Small intestine (tissue), 7 donors: ENCODE measurements at regions not wholly inside any gene's neighbourhood (a gene's known extent, or its start where the extent isn't known, plus 50 kb on each side); places are given as distances from the start of the nearest gene placed in this dataset.

Experiments
- DNase-seq, 2 donors: peaks; one replicate each; pipeline versions ENCODE4 v3.0.0 to v3.0.0-alpha.2; 2013
- FAIRE-seq: peaks from 2 replicates; lab custom pipeline; 2012; peaks lifted over from hg19 to GRCh38; lab: Jason Lieb, UNC
- H3K27ac ChIP-seq, 3 donors: one replicate each; pipeline ENCODE4 v1.5.1; 2013; ENCODE audit warnings: low read length in 2 of 3, mild to moderate bottlenecking in 2 of 3, control low read depth in 1 of 3, inconsistent platforms in 1 of 3, low read depth in 1 of 3, moderate library complexity in 1 of 3
- H3K27me3 ChIP-seq, 3 donors: one replicate each; pipeline ENCODE4 v1.6.1; 2013; ENCODE audit warnings: low read length in 3 of 3, inconsistent platforms in 1 of 3; ENCODE audit not compliant: control insufficient read depth in 3 of 3, insufficient read depth in 3 of 3
- H3K36me3 ChIP-seq, 3 donors: one replicate each; pipeline ENCODE4 v1.6.1; 2013; ENCODE audit warnings: low read length in 3 of 3, inconsistent platforms in 1 of 3, low read depth in 1 of 3, mild to moderate bottlenecking in 1 of 3, moderate library complexity in 1 of 3; ENCODE audit not compliant: control insufficient read depth in 3 of 3, insufficient read depth in 2 of 3
- H3K4me1 ChIP-seq, 3 donors: one replicate each; pipeline ENCODE4 v1.6.1; 2013; ENCODE audit warnings: low read length in 2 of 3, inconsistent platforms in 1 of 3, low read depth in 1 of 3, mild to moderate bottlenecking in 1 of 3, moderate library complexity in 1 of 3; ENCODE audit not compliant: control insufficient read depth in 3 of 3, insufficient read depth in 2 of 3
- H3K4me3 ChIP-seq, 3 donors: one replicate each; pipeline ENCODE4 v1.5.1; 2013; ENCODE audit warnings: low read length in 3 of 3, control low read depth in 1 of 3, inconsistent platforms in 1 of 3, low read depth in 1 of 3, mild to moderate bottlenecking in 1 of 3, moderate library complexity in 1 of 3
- H3K9me3 ChIP-seq, 2 donors: one replicate each; pipeline ENCODE4 v1.6.1; 2013; ENCODE audit warnings: low read depth in 1 of 2, low read length in 1 of 2; ENCODE audit not compliant: control insufficient read depth in 2 of 2, insufficient read depth in 1 of 2
- WGBS, 3 donors: extraction: QIAGEN DNeasy Blood & Tissue Kit; methylation state at CpG; one replicate each; pipeline ENCODE4 v1.1.7; 2013; 5-methylcytosine and 5-hydroxymethylcytosine counted together
- donor health status: healthy with polysubstance abuse.
- donor health status: control.
- donor health status: control.
- donor health status: Bipolar disorder and iron deficiency.
- donor health status: healthy.

DNA sequence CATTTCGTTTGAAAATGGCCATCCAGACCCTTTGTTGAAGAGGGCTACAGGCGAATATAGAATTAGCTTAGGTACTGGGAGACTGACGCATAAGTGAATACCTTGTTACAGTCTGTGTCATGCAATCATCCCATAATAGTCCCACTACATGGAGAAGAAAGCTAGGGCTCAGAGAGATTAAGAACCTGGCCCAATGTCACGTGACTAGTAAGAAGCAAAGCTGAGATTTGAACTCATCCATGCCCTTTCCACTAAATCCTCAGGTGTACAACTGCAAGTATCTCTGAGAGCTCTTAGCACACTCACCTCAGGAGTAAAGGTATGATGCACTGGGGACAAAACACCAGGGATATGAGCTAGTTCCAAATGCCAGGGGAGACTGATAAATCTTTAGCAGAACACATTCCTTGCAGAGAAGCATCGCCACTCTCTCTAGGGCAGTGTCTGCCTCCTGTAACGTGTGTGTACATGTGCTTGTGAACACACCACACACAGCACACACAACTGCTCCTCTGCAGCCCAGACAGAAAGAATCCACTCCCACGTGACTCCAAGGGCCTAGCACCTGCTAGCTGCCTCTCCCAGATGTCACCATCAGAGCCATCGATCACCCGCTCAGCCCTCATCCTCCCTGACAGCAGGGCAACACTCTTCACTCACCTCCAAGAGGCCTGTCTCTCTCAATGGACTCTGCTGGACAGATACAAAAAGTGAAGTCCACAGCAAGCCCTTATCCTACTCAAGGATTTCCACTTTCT, 402.8 kb downstream of the NXPE2 start:
- DNase-seq: no peak
- Histone ChIP-seq H3K27me3 (no peaks in the 10 kb centered on the region), H3K9me3 (no peaks in the 10 kb centered on the region), H3K4me1 (no peaks in the 10 kb centered on the region), H3K36me3 (no peaks in the 10 kb centered on the region), H3K4me3 (no peak overlapping the region), H3K27ac (no peak overlapping the region)
- 68 to 78% (median 71%) methylated on average over 9 of the region's 9 CpGs for WGBS, 3 donors
- FAIRE-seq: no peak

DNA sequence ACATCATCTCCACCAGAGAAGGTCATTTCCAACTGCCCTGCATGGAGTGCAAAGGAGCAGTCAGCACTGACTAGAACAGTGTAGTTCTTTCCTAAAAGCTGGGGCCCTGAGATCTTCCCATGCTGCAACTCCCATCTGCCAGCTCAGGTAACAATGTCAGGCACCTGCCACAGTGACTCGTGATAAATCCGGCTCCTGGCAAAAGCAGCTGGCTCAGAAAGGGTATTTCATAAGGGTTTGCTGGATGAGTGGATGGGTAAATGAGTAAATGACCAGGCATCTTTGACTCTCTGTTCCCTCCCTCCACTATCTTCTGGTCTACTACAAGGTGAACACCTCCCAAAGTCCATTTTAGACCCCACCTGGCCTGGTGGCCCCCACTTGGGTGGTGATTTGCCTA, 403.6 kb downstream of the NXPE2 start:
- FAIRE-seq: no peak

DNA sequence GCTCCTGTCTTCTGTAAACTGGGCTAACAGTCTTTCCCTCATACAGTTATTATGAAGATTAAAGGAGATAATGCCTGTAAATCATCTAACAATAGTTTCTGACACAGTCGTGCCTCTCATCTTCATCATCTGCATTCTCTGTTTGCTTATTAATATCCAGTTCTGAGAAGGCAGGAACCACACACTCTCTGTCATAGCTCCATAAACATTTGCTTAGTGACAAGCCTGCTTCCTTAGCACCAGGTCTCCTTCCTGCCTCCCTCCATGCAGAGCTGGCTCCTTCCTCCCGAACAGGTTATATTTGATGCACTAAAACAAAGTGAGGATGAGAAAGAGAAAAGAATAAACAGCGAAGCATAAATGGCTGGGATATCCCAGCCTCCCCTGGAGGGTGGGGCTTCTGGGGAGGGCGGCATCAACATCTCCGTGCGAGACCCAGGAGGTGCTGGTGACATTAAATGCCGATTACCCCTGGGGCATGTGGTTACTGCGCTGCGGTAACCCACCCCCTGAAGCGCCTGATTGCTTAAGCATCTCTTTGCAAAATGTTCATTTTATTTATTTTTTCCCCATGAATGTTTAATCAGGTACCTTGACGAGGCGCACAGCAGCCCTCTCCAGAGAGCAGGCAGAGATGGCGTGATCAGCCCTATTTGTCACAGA, 404.9 kb downstream of the NXPE2 start:
- no peak for FAIRE-seq
- H3K4me3 ChIP-seq: no peak overlapping the region
- H3K4me1 ChIP-seq: no peaks in the 10 kb centered on the region

More for the DNA sequence above, 403.6 kb downstream of the NXPE2 start:
- Histone ChIP-seq H3K4me3 (no peak overlapping the region), H3K4me1 (no peaks in the 10 kb centered on the region), H3K27me3 (no peaks in the 10 kb centered on the region), H3K27ac (no peak overlapping the region), H3K36me3 (no peaks in the 10 kb centered on the region), H3K9me3 (no peaks in the 10 kb centered on the region)
- 32 to 77% (median 45%) methylated on average over 2 of the region's 2 CpGs for WGBS, 3 donors
- no peak for DNase-seq

DNA sequence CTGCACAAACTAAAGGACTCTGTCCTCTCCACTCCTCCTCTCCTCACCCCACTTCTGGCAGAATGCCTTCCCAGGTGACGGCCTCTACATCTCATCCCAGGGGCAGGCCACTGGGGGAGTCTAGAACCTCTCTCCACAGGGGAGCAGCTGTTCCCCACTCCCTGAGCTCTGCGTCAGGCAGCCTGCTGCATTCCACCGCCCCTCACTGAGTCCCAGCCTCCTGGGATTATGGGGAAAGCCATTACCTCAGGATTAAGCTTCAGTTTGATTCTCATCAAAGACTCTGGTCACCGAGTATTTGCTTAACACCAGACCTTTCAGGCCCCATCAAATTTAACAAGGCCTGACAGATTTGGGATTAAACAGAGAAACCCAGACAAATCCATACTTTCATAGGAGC, 405.9 kb downstream of the NXPE2 start:
- Histone ChIP-seq H3K4me1 (no peaks in the 10 kb centered on the region), H3K4me3 (no peak overlapping the region), H3K9me3 (no peaks in the 10 kb centered on the region), H3K27ac (no peak overlapping the region), H3K36me3 (no peaks in the 10 kb centered on the region), H3K27me3 (no peaks in the 10 kb centered on the region)
- WGBS, 3 donors: 45 to 66% (median 57%) methylated on average over 4 of the region's 4 CpGs
- no peak for DNase-seq
- no peak for FAIRE-seq

More for the DNA sequence above, 404.9 kb downstream of the NXPE2 start:
- Histone ChIP-seq H3K27me3 (no peaks in the 10 kb centered on the region), H3K36me3 (no peaks in the 10 kb centered on the region), H3K27ac (no peak overlapping the region), H3K9me3 (no peaks in the 10 kb centered on the region)
- 61 to 66% (median 62%) methylated on average over 13 of the region's 13 CpGs for WGBS, 3 donors
- DNase-seq: no peak

DNA sequence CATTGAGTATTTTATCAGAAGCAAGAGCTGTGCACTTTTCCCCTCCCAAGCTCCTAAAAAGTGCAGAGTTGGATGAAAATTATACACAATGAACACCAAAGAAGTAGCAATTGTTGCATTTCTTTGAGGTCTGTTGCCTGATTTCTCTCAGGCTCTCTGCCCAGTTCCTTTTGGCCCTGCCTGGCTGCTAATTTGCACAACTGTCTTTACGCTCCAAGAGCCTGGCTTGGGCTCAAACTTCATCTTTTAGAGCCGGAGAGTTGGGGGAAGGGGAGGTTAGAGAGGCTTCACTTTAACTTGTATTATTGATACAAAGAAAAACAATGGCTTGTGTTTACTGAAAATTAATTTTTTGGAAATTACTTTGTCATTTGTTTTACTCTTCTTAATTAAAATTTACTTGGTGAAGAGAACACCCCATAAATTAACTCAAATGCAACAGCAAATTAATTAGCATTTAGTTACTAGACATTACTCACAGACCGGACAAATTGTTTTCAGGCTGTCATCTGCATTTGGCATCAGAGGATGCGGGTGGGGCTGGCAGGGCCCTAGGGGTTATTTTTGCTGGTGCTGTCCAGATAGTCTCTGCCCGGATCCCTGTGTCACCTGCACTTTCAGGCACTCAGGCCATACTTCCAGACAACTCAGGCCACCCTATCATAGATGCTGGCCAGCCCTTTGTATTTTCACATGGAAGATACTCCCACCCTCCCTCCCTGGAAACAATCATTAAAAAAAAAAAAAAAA, 407.3 kb downstream of the NXPE2 start:
- H3K36me3 ChIP-seq: no peaks in the 10 kb centered on the region
- no peak overlapping the region for H3K4me3 ChIP-seq
- H3K4me1 ChIP-seq: no peaks in the 10 kb centered on the region
- H3K27me3 ChIP-seq: no peaks in the 10 kb centered on the region
- FAIRE-seq: no peak
- H3K9me3 ChIP-seq: no peaks in the 10 kb centered on the region
- 63 to 72% (median 63%) methylated on average over 5 of the region's 5 CpGs for WGBS, 3 donors
- H3K27ac ChIP-seq: no peak overlapping the region
- no peak for DNase-seq

DNA sequence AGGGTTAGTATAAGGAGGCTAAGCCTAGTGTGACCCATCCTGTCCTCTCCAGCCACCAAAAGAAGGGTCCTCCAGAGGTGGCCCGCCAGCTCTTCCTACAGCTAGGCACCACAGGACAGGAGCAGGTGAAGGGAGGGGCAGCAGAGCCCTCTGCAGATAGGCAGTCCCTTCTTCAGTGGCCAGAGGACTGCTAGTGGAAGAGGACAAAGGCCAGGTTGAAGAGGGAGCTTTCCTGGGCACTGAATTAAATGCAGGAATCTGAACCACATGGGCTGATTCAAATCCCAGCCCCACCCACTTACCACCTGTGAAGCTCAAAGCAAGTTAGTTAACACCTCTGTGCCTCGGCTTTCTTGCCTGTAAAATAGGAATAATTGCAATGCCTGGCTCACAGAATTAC, 409.5 kb downstream of the NXPE2 start:
- Histone ChIP-seq H3K27ac (no peak overlapping the region), H3K4me3 (no peak overlapping the region), H3K36me3 (no peaks in the 10 kb centered on the region), H3K9me3 (no peaks in the 10 kb centered on the region), H3K27me3 (no peaks in the 10 kb centered on the region), H3K4me1 (no peaks in the 10 kb centered on the region)
- no peak for DNase-seq
- WGBS, 3 donors: 64 to 88% (median 70%) methylated on average over 2 of the region's 2 CpGs
- no peak for FAIRE-seq

DNA sequence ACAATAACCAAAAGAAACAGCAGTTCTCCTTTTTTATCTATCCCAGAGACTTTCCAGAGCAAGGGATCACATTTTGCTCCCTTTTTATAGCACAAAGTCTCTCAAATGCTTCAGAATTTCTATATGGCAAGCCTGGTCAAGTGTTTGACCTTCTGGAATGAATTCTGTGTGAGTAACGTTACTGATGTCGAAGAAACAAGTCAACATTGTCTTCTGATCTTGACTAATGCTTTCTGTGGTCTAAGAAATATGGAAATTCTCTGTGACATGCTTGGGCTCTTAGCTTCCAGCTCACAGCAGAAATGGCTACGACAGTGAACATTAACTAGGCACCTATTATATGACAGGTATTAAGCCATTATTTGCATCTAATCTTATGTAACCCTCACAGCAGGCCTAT, 411.7 kb downstream of the CADM1 start:
- WGBS, 3 donors: 70 to 76% (median 72%) methylated on average over 3 of the region's 3 CpGs
- FAIRE-seq: no peak
- DNase-seq: no peak
- no peak overlapping the region for H3K4me3 ChIP-seq
- H3K9me3 ChIP-seq: no peaks in the 10 kb centered on the region
- no peaks in the 10 kb centered on the region for H3K4me1 ChIP-seq
- no peak overlapping the region for H3K27ac ChIP-seq
- H3K36me3 ChIP-seq: no peaks in the 10 kb centered on the region
- H3K27me3 ChIP-seq: no peaks in the 10 kb centered on the region

DNA sequence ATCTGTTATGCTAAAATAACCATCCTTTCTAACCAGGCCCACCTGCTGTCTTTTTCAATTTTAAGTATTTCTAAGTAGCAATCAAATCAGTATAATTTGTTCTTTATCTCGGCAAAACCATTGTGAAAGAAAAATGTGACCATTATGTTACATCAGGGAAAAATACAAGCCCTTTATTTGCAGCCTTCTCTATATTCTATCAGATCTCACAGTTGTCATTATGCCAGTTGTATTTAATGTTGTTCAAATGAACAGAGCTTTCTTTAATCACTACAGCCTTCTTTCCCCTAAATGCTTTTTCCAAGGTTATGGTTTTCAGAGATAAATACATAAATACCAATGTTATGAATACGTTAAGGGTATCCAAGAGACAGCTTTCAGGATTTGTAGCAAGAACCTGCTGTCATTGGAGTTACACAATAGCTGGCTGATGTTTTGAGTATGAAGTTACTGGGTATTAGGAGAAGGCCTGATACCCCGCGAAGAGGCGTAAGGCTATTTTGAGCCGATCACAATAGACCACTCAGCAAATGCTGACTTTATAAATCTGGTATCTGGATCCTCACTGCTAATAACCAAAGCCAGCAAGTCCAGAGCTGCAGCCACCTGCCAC, 406.3 kb downstream of the CADM1 start:
- Histone ChIP-seq H3K4me3 (no peak overlapping the region), H3K27me3 (no peaks in the 10 kb centered on the region), H3K27ac (no peak overlapping the region), H3K36me3 (no peaks in the 10 kb centered on the region), H3K9me3 (no peaks in the 10 kb centered on the region), H3K4me1 (no peaks in the 10 kb centered on the region)
- WGBS, 3 donors: 67 to 82% (median 74%) methylated on average over 6 of the region's 6 CpGs
- no peak for DNase-seq
- no peak for FAIRE-seq
